Lower lobe of right lung (tissue), 2 donors: ENCODE measurements at regions not wholly inside any gene's neighbourhood (a gene's known extent, or its start where the extent isn't known, plus 50 kb on each side); places are given as distances from the start of the nearest gene placed in this dataset.

Source experiments
- ATAC-seq, 2 donors: fragments of 200-7000 bp; cut with Tn5 transposase; one replicate each; pipeline ENCODE4 v1.9.1; 2020 to 2022; ENCODE audit warnings: mild to moderate bottlenecking in 2 of 2, moderate library complexity in 2 of 2
- DNase-seq: peaks from one replicate; pipeline ENCODE4 v3.0.0-alpha.2; 2020
- H3K27ac ChIP-seq: fragments of 200-600 bp; one replicate; pipeline ENCODE4 v1.8.0; 2022
- H3K27me3 ChIP-seq: fragments of 200-600 bp; one replicate; pipeline ENCODE4 v1.8.0; 2022; ENCODE audit warnings: low read depth
- H3K36me3 ChIP-seq: fragments of 200-600 bp; one replicate; pipeline ENCODE4 v1.8.0; 2022; ENCODE audit warnings: mild to moderate bottlenecking
- H3K4me1 ChIP-seq: fragments of 200-600 bp; one replicate; pipeline ENCODE4 v1.8.0; 2022
- H3K4me3 ChIP-seq: fragments of 200-600 bp; one replicate; pipeline ENCODE4 v1.8.0; 2022; ENCODE audit warnings: mild to moderate bottlenecking
- H3K9me3 ChIP-seq: fragments of 200-600 bp; one replicate; pipeline ENCODE4 v1.8.0; 2022
- CTCF ChIP-seq: fragments of 200-600 bp; IDR thresholded peaks from one replicate; pipeline ENCODE4 v1.8.0; 2022; ENCODE audit warnings: antibody characterized with exemption, mild to moderate bottlenecking
- intact Hi-C: fragments of 100-400 bp; cut with DNase I; formaldehyde crosslinking; loops from one replicate; pipeline ENCODE4 v1.11.0; 2022
- donor health status: DM: no; HTN: yes; CAD: no; lungs with severe emphysema.

GRCh38 chr5:115382989-115383388 lies 86.5 kb upstream of the CCDC112 start:
- intact Hi-C loops = no loop called here
- DNase-seq = no peak
- no peak for ATAC-seq
- Histone ChIP-seq H3K36me3 (no peaks in the 10 kb centered on the region), H3K27me3 (no peaks in the 10 kb centered on the region), H3K4me3 (no peak overlapping the region), H3K27ac (no peak overlapping the region), H3K9me3 (no peaks in the 10 kb centered on the region), H3K4me1 (peaks cover 6% of the 10 kb centered on the region)
- TF ChIP-seq CTCF = no peak

- Histone ChIP-seq H3K36me3 (no peaks in the 10 kb centered on the region), H3K4me1 (peaks cover 15% of the 10 kb centered on the region), H3K4me3 (no peak overlapping the region), H3K9me3 (no peaks in the 10 kb centered on the region), H3K27ac (no peak overlapping the region), H3K27me3 (no peaks in the 10 kb centered on the region)
- DNase-seq (no peak), ATAC-seq (no peak)
- no peak for TF ChIP-seq CTCF
- intact Hi-C loops = no loop called here
Measured at GRCh38 chr5:115381911-115382662, 85.6 kb upstream of the CCDC112 start.

- no peak for TF ChIP-seq CTCF
- ATAC-seq (peak; percentile 51 to 57), DNase-seq (no peak)
- intact Hi-C loops = no loop called here
- Histone ChIP-seq H3K27me3 (no peaks in the 10 kb centered on the region), H3K27ac (no peak overlapping the region), H3K4me3 (no peak overlapping the region), H3K9me3 (no peaks in the 10 kb centered on the region), H3K4me1 (peaks cover 15% of the 10 kb centered on the region), H3K36me3 (no peaks in the 10 kb centered on the region)
Measured at GRCh38 chr5:115379622-115380344, 83.3 kb upstream of the CCDC112 start.

- Histone ChIP-seq H3K36me3 (no peaks in the 10 kb centered on the region), H3K27ac (no peak overlapping the region), H3K9me3 (no peaks in the 10 kb centered on the region), H3K4me3 (no peak overlapping the region), H3K4me1 (peaks cover 15% of the 10 kb centered on the region), H3K27me3 (no peaks in the 10 kb centered on the region)
- no peak for TF ChIP-seq CTCF
- ATAC-seq = no peak
- intact Hi-C loops = no loop called here
- DNase-seq = no peak
Measured at GRCh38 chr5:115378754-115379153, 82.3 kb upstream of the CCDC112 start.

- intact Hi-C loops = no loop called here
- Histone ChIP-seq H3K27ac (no peak overlapping the region), H3K9me3 (no peaks in the 10 kb centered on the region), H3K4me3 (no peak overlapping the region), H3K36me3 (no peaks in the 10 kb centered on the region), H3K4me1 (peaks cover 15% of the 10 kb centered on the region), H3K27me3 (no peaks in the 10 kb centered on the region)
- peak; percentile 22 for TF ChIP-seq CTCF
- DNase-seq (no peak), ATAC-seq (peak in 1 of 2 donors; percentile 62)
Measured at GRCh38 chr5:115377468-115378217, 81.2 kb upstream of the CCDC112 start.
